ENCODE measurements at regions not wholly inside any gene's neighbourhood (a gene's known extent, or its start where the extent isn't known, plus 50 kb on each side); places are given as distances from the start of the nearest gene placed in this dataset.
"Not testable (repeated sequence)": the region's sequence is repeated elsewhere in the genome, so short reads cannot be mapped to it uniquely, and the experiment has no call there.

GRCh38 chr6:164700497-164700896, 608.9 kb downstream of the C6orf118 start:
- no peak for DNase-seq (ENCODE audit: low read depth)

DNA sequence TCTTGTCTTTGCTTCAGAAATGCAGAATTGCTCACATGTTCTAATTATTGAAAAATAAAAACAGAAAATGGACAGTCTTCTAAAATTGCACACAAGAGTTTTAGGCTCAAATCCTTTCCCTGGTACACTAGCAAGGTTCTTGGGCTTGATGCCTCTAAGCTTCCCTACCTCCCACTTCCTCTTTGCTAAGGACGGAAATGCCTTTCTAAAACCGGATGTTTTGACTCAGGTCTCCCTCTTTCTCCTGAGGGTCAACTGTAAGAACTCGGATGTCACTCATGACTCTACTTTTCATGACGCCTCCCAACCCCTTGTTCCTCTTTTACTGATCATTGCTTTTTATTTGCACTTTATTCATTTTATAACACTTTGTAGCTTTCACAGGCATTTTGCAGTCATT, 613.5 kb downstream of the C6orf118 start:
- DNase-seq (ENCODE audit: low read depth) = no peak

GRCh38 chr6:164694386-164694785, 615.0 kb downstream of the C6orf118 start:
- no peak for DNase-seq (ENCODE audit: low read depth)

GRCh38 chr6:164693944-164694343, 615.5 kb downstream of the C6orf118 start:
- DNase-seq (ENCODE audit: low read depth) = no peak

GRCh38 chr6:164692772-164693510, 616.5 kb downstream of the C6orf118 start:
- DNase-seq (ENCODE audit: low read depth) = no peak

DNA sequence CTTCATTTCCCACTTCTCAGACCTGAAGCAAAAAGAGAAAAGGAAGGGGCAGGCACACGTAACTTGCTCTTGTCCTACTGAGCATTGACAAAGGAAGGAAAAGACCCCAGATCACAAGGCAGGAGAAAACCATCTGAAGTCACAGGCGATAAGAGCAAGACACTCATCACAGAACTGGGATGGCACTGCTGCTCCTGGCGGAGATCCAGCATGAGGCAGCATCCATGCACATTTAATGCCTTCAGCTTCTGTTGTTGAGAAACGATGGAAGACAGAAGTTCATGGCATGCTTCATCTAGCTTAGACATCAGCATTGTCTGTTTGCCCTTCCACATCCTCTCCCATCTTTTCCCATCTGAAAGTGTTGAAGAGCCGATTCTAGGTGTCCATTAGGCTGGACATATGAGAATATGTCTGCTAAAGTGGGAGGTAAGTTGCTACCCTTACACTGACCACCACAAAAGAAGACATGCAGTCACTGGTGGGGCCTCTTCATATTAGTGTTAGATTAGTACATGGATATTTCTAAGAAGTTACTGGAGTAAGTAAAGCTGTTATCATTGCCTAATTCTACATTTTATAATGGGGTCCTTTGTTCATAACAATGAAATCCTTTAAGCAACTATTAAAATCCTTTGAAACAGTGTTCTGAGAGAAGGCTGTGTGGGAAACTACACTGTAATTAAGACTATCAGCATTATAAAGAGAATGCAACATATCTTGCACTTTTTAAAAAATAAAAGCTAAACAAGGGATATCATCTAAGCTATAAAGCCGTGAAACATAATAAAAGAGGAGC, 618.5 kb downstream of the C6orf118 start:
- no peak for DNase-seq (ENCODE audit: low read depth)

- DNase-seq (ENCODE audit: low read depth) = no peak
Observed at GRCh38 chr6:164690241-164690640, 619.2 kb downstream of the C6orf118 start.

DNA sequence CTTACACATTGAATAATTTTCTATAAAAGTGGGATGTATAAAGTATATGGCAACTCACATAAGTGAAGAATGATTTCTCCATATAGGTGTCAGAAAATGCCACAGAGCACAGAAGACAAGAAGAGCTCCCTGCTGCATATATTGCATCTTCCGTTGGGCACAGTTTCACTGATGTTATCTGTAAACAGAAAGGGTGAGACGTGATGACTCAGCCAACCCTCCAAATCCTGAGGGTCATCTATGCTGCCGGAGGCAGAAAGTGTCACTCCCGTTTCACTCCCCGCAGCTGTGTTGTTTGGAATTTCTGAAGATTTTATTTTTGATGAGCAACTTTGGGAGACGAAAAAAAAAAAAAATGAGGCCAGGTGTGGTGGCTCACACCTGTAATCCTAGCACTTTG, 644.1 kb downstream of the C6orf118 start:
- no peak for DNase-seq (ENCODE audit: low read depth)

GRCh38 chr6:164663634-164664033, 645.8 kb downstream of the C6orf118 start:
- no peak for DNase-seq (ENCODE audit: low read depth)

DNA sequence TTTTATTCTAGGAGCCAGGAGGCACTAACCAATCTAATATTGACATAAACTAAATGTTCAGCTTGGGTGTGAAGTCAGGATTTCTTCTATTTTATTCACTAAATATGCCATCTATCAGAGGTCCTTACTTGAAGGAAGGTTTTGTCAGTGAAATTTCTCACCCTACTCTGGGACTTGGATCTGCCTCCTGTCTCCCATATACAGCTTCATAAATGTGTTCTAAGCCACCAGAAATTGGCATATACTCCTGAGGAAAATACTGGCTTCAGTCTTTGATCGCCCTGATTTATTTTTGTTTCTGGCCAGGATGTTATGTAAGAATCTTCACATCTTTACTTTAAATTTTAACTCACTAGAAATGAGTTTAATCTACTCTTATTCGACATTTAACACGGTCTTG, 647.7 kb downstream of the C6orf118 start:
- no peak for DNase-seq (ENCODE audit: low read depth)

DNA sequence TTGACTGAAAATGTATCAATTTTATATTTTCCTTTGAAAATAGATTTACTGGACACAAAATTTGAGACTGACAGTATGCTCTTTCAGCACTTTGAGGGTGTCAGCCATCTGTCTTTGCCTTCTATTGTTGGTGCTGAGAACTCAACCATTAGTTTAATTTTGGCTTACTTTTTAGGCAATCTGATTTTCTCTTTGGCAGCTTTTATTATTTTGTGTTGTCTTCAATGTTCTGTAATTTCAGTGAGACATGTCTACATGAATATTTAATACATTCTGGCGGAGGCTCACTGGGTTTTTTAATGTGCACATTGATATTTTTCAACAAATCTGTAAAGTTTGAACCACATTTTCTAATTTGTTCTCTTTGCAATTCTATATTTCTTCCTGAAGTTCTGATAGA, 648.6 kb downstream of the C6orf118 start:
- DNase-seq (ENCODE audit: low read depth) = no peak

- no peak for DNase-seq (ENCODE audit: low read depth)
Observed at GRCh38 chr6:164640956-164641355, 668.4 kb downstream of the C6orf118 start.

GRCh38 chr6:164628302-164628931, 681.0 kb downstream of the C6orf118 start:
- DNase-seq (ENCODE audit: low read depth) = no peak

GRCh38 chr6:164616917-164617524, 692.4 kb downstream of the C6orf118 start:
- no peak for DNase-seq (ENCODE audit: low read depth)

DNA sequence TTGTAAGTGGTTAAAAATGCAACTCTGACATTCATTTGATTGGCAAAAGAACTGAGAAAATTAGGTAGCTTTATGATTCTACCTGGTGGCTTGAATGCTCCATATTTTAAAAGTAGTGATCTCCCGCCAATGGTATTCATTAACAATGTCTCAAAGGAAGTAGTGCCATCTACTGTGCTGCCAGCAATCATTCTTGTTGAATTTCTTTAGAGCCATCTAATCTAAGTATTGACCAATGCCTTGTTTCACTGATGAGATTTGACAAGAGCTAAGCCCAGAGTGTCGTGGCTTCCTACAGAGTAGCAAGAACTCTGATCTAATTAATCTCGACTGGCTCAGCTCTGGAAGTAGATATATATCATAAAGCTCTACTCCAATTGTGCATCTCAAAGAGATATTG, 696.7 kb downstream of the C6orf118 start:
- no peak for DNase-seq (ENCODE audit: low read depth)

DNA sequence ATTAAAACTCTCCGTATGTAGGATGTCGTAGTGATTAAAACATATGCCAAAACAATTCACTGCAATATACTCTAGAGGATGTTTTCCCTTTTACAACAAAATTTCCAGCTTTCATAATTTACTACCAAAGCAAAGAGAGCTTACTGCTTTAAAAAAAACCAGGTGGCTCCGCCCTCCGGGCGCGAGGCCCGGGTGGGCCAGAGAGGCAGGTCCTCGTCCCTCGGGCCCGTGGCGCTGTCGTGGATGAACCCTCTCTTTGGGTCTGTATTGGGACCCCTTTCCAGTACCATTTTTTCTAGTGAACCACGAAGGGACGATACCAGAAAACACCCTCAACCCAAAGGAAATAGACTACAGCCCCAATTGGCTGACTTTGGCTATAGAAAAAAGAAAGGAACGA, 698.5 kb downstream of the C6orf118 start:
- DNase-seq (ENCODE audit: low read depth) = not testable (repeated sequence)

DNA sequence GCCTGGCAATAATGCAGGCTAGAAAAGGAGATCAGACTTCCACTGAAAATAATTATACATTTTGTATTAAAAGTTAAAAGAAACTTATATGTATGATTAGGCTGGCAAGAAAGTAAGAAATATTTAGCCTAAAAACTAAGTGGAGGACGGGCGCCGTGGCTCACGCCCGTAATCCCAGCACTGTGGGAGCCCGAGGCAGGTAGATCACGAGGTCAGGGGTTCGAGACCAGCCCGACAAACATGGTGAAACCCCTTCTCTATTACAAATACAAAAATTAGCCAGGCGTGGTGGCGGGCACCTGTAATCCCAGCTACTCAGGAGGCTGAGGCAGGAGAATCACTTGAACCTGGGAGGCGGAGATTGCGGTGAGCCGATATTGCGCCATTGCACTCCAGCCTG, 707.0 kb downstream of the C6orf118 start:
- DNase-seq (ENCODE audit: low read depth) = not testable (repeated sequence)

DNA sequence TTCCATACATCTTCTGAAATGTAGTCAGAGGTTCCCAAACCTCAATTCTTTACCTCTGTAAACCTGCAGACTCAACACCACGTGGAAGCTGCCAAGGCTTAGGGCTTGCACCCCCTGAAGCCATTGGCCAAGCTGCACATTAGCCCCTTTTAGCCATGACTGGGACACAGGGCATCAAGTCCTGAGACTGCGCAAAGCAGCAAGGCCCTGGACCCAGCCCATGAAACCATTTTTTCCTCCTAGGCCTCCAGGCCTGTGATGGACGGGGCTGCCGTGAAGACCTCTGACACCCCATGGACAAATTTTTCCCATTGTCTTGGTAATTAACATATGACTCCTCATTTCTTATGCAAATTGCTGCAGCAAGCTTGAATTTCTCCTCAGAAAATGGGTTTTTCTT, 727.8 kb downstream of the C6orf118 start:
- no peak for DNase-seq (ENCODE audit: low read depth)

DNA sequence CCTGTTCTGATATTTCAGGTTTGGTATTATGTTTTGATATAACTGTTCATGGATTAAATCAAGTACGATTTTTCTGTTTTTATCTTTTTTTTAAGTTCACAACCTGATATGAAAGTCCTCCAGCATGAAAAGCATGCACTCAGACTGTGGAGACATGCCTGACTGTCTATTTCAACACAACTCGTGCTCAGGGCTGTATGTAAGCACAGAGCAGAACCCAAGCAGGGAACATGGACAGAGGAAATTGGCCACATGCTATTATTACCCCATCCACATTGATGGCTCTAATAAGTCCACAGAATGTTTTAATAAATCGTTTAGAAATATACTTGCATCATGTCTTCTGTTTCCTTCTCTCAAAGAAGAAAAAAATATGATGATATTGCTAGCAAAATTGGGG, 730.4 kb downstream of the C6orf118 start:
- DNase-seq (ENCODE audit: low read depth) = no peak

DNA sequence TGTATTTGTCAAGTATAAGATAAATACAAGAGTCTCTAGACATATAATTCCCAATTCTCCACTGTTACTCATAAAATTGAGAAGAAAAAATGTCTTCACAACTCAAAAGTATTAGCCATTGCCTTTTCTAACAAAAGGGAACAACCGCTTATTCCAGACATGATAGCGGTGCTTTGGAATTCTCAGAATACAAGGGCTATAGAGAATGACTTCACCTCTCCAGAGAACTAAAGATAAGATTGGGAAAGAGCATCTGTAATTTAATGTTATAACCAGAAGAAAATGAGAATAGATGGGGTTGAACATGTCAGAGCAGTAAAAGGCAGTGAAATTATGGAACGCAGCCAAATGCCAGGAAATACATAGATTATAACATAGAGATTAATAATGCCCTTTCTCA, 730.8 kb downstream of the C6orf118 start:
- no peak for DNase-seq (ENCODE audit: low read depth)

DNA sequence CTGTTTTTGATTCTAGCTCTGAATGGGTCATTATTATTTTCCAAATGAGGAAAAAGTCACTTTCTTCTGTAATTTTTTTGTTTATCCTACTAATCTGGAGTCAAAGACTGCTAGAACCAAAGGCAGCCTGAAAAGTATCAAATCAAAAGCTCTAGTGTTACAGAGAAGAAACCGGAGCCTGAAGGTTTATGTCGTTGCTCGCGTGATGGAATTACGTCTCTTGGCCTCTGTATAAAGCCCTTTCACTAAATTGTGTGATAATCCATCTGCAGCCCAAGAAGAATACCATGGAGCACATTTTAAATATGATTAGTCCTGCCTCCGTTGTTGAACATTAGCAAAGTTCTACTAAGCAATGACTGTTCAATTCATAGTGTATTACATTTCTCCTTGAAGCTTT, 738.6 kb downstream of the C6orf118 start:
- DNase-seq (ENCODE audit: low read depth) = no peak

- no peak for DNase-seq (ENCODE audit: low read depth)
Observed at GRCh38 chr6:164569509-164569908, 739.9 kb downstream of the C6orf118 start.

Measured in renal cortical epithelial cell (primary cell).